IMR-90 (cell line): ENCODE measurements at regions not wholly inside any gene's neighbourhood (a gene's known extent, or its start where the extent isn't known, plus 50 kb on each side); places are given as distances from the start of the nearest gene placed in this dataset.

Source experiments
- ATAC-seq: fragments of 200-7000 bp; cut with Tn5 transposase; 2 replicates; pipeline ENCODE4 v1.9.1; 2020; ENCODE audit warnings: low read depth, mild to moderate bottlenecking, moderate library complexity
- BruUV-seq: library from RNA; stranded (reverse); fragments of 400-500 nt; replicated peaks from 2 replicates; lab custom pipeline; 2021; lab: Mats Ljungman, UMichigan
- CTCF ChIA-PET: fragments of 300-600 bp; formaldehyde crosslinking; extraction: SDS; loops from one replicate; lab custom pipeline; 2021; ENCODE audit warnings: antibody characterized with exemption; lab: Yijun Ruan, JAX
- POLR2A ChIA-PET: fragments of 300-600 bp; sonication (Branson Sonifier 250); formaldehyde crosslinking; loops from one replicate; lab custom pipeline; 2022; ENCODE audit warnings: antibody characterized with exemption; ENCODE audit not compliant: unreplicated experiment; lab: Charles Lee
- DNase-seq: peaks from one replicate; pipeline ENCODE4 v3.0.0; 2013
- H2AFZ ChIP-seq: replicated peaks from 2 replicates; pipeline ENCODE3; 2013; ENCODE audit warnings: low read length, mild to moderate bottlenecking; ENCODE audit not compliant: poor library complexity
- H2AK5ac ChIP-seq: 2 replicates; pipeline ENCODE4 v1.6.1; 2013; ENCODE audit warnings: low read depth, low read length, inconsistent platforms
- H2AK9ac ChIP-seq: replicated peaks from 2 replicates; pipeline ENCODE3; 2013; ENCODE audit warnings: mild to moderate bottlenecking, low read depth, low read length, moderate library complexity; ENCODE audit not compliant: poor library complexity
- H2BK120ac ChIP-seq: 2 replicates; pipeline ENCODE4 v1.6.1; 2013; ENCODE audit warnings: low read depth, low read length, inconsistent platforms
- H2BK15ac ChIP-seq: 3 replicates; pipeline ENCODE4 v1.6.1; 2013; ENCODE audit warnings: low read depth, low read length, inconsistent platforms
- H2BK20ac ChIP-seq: 2 replicates; pipeline ENCODE4 v1.6.1; 2013; ENCODE audit warnings: low read depth, mild to moderate bottlenecking, inconsistent platforms, low read length, moderate library complexity
- H2BK5ac ChIP-seq: 2 replicates; pipeline ENCODE4 v1.6.1; 2013; ENCODE audit warnings: mild to moderate bottlenecking, low read depth, low read length, inconsistent platforms; ENCODE audit not compliant: poor library complexity, severe bottlenecking
- H3K14ac ChIP-seq: replicated peaks from 2 replicates; pipeline ENCODE4 v1.6.1; 2013; ENCODE audit warnings: low read depth, low read length, inconsistent platforms
- H3K18ac ChIP-seq: 2 replicates; pipeline ENCODE4 v1.6.1; 2013; ENCODE audit warnings: low read depth, low read length, control low read depth
- H3K23ac ChIP-seq: 2 replicates; pipeline ENCODE4 v1.6.1; 2013; ENCODE audit warnings: low read depth, low read length, inconsistent platforms
- H3K27ac ChIP-seq: 2 replicates; pipeline ENCODE4 v1.5.1; 2013; ENCODE audit warnings: mild to moderate bottlenecking, control low read depth, low read length; ENCODE audit not compliant: insufficient read depth
- H3K27me3 ChIP-seq: 2 replicates; pipeline ENCODE4 v1.6.1; 2013; ENCODE audit warnings: low read length; ENCODE audit not compliant: control insufficient read depth, insufficient read depth
- H3K36me3 ChIP-seq: 2 replicates; pipeline ENCODE4 v1.6.1; 2013; ENCODE audit warnings: low read length, mixed read lengths; ENCODE audit not compliant: control insufficient read depth, insufficient read depth
- H3K4ac ChIP-seq: 2 replicates; pipeline ENCODE4 v1.6.1; 2013; ENCODE audit warnings: low read depth, low read length, inconsistent platforms
- H3K4me1 ChIP-seq: 2 replicates; pipeline ENCODE4 v1.6.1; 2013; ENCODE audit warnings: low read length, mixed read lengths; ENCODE audit not compliant: control insufficient read depth, insufficient read depth
- H3K4me2 ChIP-seq: 2 replicates; pipeline ENCODE4 v1.6.1; 2013; ENCODE audit warnings: low read depth, mild to moderate bottlenecking, control low read depth, low read length, moderate library complexity
- H3K4me3 ChIP-seq: 2 replicates; pipeline ENCODE4 v1.5.1; 2013; ENCODE audit warnings: low read depth, mild to moderate bottlenecking, control low read depth, low read length, moderate library complexity; ENCODE audit not compliant: insufficient read depth
- H3K56ac ChIP-seq: 2 replicates; pipeline ENCODE4 v1.6.1; 2013; ENCODE audit warnings: low read length, inconsistent platforms; ENCODE audit not compliant: insufficient read depth; ENCODE audit errors: extremely low read depth
- H3K79me1 ChIP-seq, 2 experiments: 2 replicates each; pipeline ENCODE4 v1.6.1; 2013; ENCODE audit warnings: low read length in 2 of 2, inconsistent platforms in 1 of 2, low read depth in 1 of 2
- H3K9ac ChIP-seq: 2 replicates; pipeline ENCODE4 v1.6.1; 2013; ENCODE audit warnings: low read depth, low read length, control low read depth
- H3K9me1 ChIP-seq: 2 replicates; pipeline ENCODE4 v1.6.1; 2013; ENCODE audit warnings: low read length, inconsistent platforms; ENCODE audit not compliant: insufficient read depth
- H3K9me3 ChIP-seq: 2 replicates; pipeline ENCODE4 v1.6.1; 2013; ENCODE audit warnings: low read length; ENCODE audit not compliant: control insufficient read depth, insufficient read depth
- H4K20me1 ChIP-seq: 2 replicates; pipeline ENCODE4 v1.6.1; 2013; ENCODE audit warnings: low read length, inconsistent platforms; ENCODE audit not compliant: insufficient read depth
- H4K5ac ChIP-seq: 2 replicates; pipeline ENCODE4 v1.6.1; 2013; ENCODE audit warnings: mild to moderate bottlenecking, low read depth, low read length, control low read depth
- H4K8ac ChIP-seq, 2 experiments: 2 replicates each; pipeline ENCODE4 v1.6.1; 2013; ENCODE audit warnings: low read depth in 2 of 2, low read length in 2 of 2, control low read depth in 1 of 2, inconsistent platforms in 1 of 2
- H4K91ac ChIP-seq: 2 replicates; pipeline ENCODE4 v1.6.1; 2013; ENCODE audit warnings: low read depth, low read length, inconsistent platforms; ENCODE audit not compliant: insufficient read depth
- BHLHE40 ChIP-seq: fragments of 150-350 bp; IDR thresholded peaks from 2 replicates; pipeline ENCODE4 v1.6.1; 2016; ENCODE audit warnings: mild to moderate bottlenecking, low read depth, low read length
- CEBPB ChIP-seq: IDR thresholded peaks from 2 replicates; pipeline ENCODE4 v1.6.1; 2012; ENCODE audit warnings: low read depth, low read length, improper control_type of control experiment
- CHD1 ChIP-seq: IDR thresholded peaks from 2 replicates; pipeline ENCODE4 v1.6.1; 2012; ENCODE audit warnings: low read depth, low read length, improper control_type of control experiment
- FOS ChIP-seq: fragments of 150-350 bp; IDR thresholded peaks from 2 replicates; pipeline ENCODE4 v1.6.1; 2016; ENCODE audit warnings: low read depth, low read length
- MAFK ChIP-seq: IDR thresholded peaks from 2 replicates; pipeline ENCODE4 v1.6.1; 2012; ENCODE audit warnings: low read depth, low read length, improper control_type of control experiment
- MAZ ChIP-seq: IDR thresholded peaks from 2 replicates; pipeline ENCODE4 v1.6.1; 2012; ENCODE audit warnings: low read depth, mild to moderate bottlenecking, low read length, improper control_type of control experiment, moderate library complexity, borderline replicate concordance
- MXI1 ChIP-seq: IDR thresholded peaks from 2 replicates; pipeline ENCODE4 v1.6.1; 2012; ENCODE audit warnings: low read depth, mild to moderate bottlenecking, low read length, moderate library complexity, borderline replicate concordance
- NFE2L2 ChIP-seq: fragments of 150-350 bp; IDR thresholded peaks from 2 replicates; pipeline ENCODE4 v1.6.1; 2016; ENCODE audit warnings: low read depth, mild to moderate bottlenecking, low read length
- POLR2A ChIP-seq: IDR thresholded peaks from 2 replicates; pipeline ENCODE4 v1.6.1; 2012; ENCODE audit warnings: mild to moderate bottlenecking, low read depth, low read length
- RAD21 ChIP-seq: IDR thresholded peaks from 2 replicates; pipeline ENCODE4 v1.6.1; 2012; ENCODE audit warnings: low read length, improper control_type of control experiment
- RCOR1 ChIP-seq: IDR thresholded peaks from 2 replicates; pipeline ENCODE4 v1.6.1; 2012; ENCODE audit warnings: mild to moderate bottlenecking, low read length, improper control_type of control experiment; ENCODE audit not compliant: insufficient replicate concordance
- SMC3 ChIP-seq: fragments of 150-350 bp; IDR thresholded peaks from 2 replicates; pipeline ENCODE4 v1.6.1; 2016; ENCODE audit warnings: low read depth, mild to moderate bottlenecking, antibody characterized with exemption, low read length, moderate library complexity
- USF2 ChIP-seq: fragments of 150-350 bp; IDR thresholded peaks from 2 replicates; pipeline ENCODE4 v1.6.1; 2017; ENCODE audit warnings: mild to moderate bottlenecking, antibody characterized with exemption, low read length, low read depth
- WGBS, 2 experiments: methylation state at CpG; one replicate each; pipeline versions ENCODE4 v1.1.5 to v1.1.7; 2013; ENCODE audit warnings: missing lambda C conversion rate in 2 of 2; ENCODE audit not compliant: insufficient read length in 1 of 2; ENCODE audit errors: extremely low coverage in 2 of 2; 5-methylcytosine and 5-hydroxymethylcytosine counted together
- dilution Hi-C: fragments of 300-500 bp; cut with HindIII; formaldehyde crosslinking; loops from one replicate; pipeline ENCODE4 v1.14.3; 2018; ENCODE audit warnings: low sequenced_read_pairs; ENCODE audit not compliant: unreplicated experiment
- in situ Hi-C: fragments of 300-500 bp; cut with MboI; formaldehyde crosslinking; loops from 3 replicates; pipeline ENCODE4 v1.14.3; 2019; ENCODE audit warnings: low sequenced_read_pairs, inconsistent platforms, mixed read lengths
- intact Hi-C: fragments of 100-400 bp; cut with micrococcal nuclease; formaldehyde crosslinking; loops from 2 replicates; pipeline ENCODE4 v1.10.0; 2022

- no peak for ATAC-seq
- Histone ChIP-seq H3K9ac (no peak overlapping the region), H4K91ac (no peak overlapping the region), H3K14ac (no peak overlapping the region), H2BK5ac (no peak overlapping the region), H3K36me3 (no peaks in the 10 kb centered on the region), H3K4me2 (no peak overlapping the region), H2BK20ac (no peak overlapping the region), H3K9me3 (no peaks in the 10 kb centered on the region), H3K56ac (no peak overlapping the region), H2AFZ (no peak overlapping the region), H3K4me3 (no peak overlapping the region), H3K27me3 (no peaks in the 10 kb centered on the region), H3K23ac (no peak overlapping the region), H3K9me1 (no peaks in the 10 kb centered on the region), H3K4me1 (no peaks in the 10 kb centered on the region), H4K5ac (no peak overlapping the region), H2AK5ac (no peak overlapping the region), H2BK15ac (no peak overlapping the region), H3K4ac (no peak overlapping the region), H2BK120ac (no peak overlapping the region), H4K8ac (no peak overlapping the region), H4K20me1 (no peaks in the 10 kb centered on the region), H3K27ac (no peak overlapping the region), H2AK9ac (no peak overlapping the region), H3K18ac (no peak overlapping the region), H3K79me1 (no peaks in the 10 kb centered on the region)
- dilution Hi-C loops (no loop called here), intact Hi-C loops (no loop called here), in situ Hi-C loops (no loop called here)
- no TSS peak for BruUV-seq
- WGBS, 2 experiments: no CpG with 5 or more reads among the region's 1 CpG
- ChIA-PET CTCF (no interaction called here), POLR2A (no interaction called here)
- no peak for DNase-seq
- no peak for TF ChIP-seq MAZ
- TF ChIP-seq FOS: no peak
- TF ChIP-seq SMC3: no peak
- no peak for TF ChIP-seq MAFK
- no peak for TF ChIP-seq POLR2A
- no peak for TF ChIP-seq MXI1
- no peak for TF ChIP-seq CEBPB
- no peak for TF ChIP-seq USF2
- TF ChIP-seq CHD1: no peak
- no peak for TF ChIP-seq BHLHE40
- TF ChIP-seq RAD21: no peak
- TF ChIP-seq RCOR1: no peak
- no peak for TF ChIP-seq NFE2L2
Measured at GRCh38 chr6:94713446-94713845, 863.9 kb upstream of the MANEA start.
